K562 (cell line): ENCODE measurements at regions not wholly inside any gene's neighbourhood (a gene's known extent, or its start where the extent isn't known, plus 50 kb on each side); places are given as distances from the start of the nearest gene placed in this dataset.

Experiments
- ATAC-seq: fragments of 200-7000 bp; cut with Tn5 transposase; 3 replicates; pipeline ENCODE4 v1.9.1; 2020; ENCODE audit warnings: moderate library complexity
- BruUV-seq: library from RNA; stranded (reverse); fragments of 400-500 nt; replicated peaks from 2 replicates; lab custom pipeline; 2021; lab: Mats Ljungman, UMichigan
- CTCF ChIA-PET: fragments of 300-600 bp; formaldehyde crosslinking; extraction: SDS; loops from one replicate; lab custom pipeline; 2021; ENCODE audit warnings: low intra/inter-chr PET ratio; lab: Yijun Ruan, JAX
- POLR2A ChIA-PET: fragments of 300-600, 350-650 bp; sonication (Branson Sonifier 250); formaldehyde crosslinking; extraction: SDS; loops from one replicate; lab custom pipeline; 2021; ENCODE audit warnings: antibody characterized with exemption, inconsistent platforms; lab: Yijun Ruan, JAX
- DNase-seq, 4 experiments: peaks; one replicate each; pipeline versions ENCODE4 v3.0.0 to v3.0.0-alpha.2; 2011 to 2018; ENCODE audit warnings: low spot score in 3 of 4, mixed read lengths in 3 of 4; ENCODE audit errors: extremely low read depth in 1 of 4
- FAIRE-seq: peaks from 2 replicates; lab custom pipeline; 2011; peaks lifted over from hg19 to GRCh38; lab: Jason Lieb, UNC
- H2AFZ ChIP-seq: 2 replicates; pipeline ENCODE4 v1.6.0; 2011; ENCODE audit warnings: low read depth, low read length, control low read depth, inconsistent platforms
- H3K27ac ChIP-seq: fragments of 200-600 bp; 3 replicates; pipeline ENCODE4 v1.8.0; 2011; ENCODE audit warnings: low read depth, mild to moderate bottlenecking, control low read depth, inconsistent platforms, low read length, moderate library complexity, mixed read lengths; ENCODE audit errors: extremely low read depth
- H3K27me3 ChIP-seq, 2 experiments: fragments of 300-600 bp in 1 of 2; 2 replicates in 1 of 2; 3 replicates in 1 of 2; pipeline versions ENCODE4 v1.6.0 to v1.8.0; 2011; ENCODE audit warnings: inconsistent platforms in 2 of 2, low read length in 2 of 2, mild to moderate bottlenecking in 1 of 2, mixed read lengths in 1 of 2, moderate library complexity in 1 of 2; ENCODE audit not compliant: control insufficient read depth in 2 of 2, insufficient read depth in 2 of 2
- H3K36me3 ChIP-seq: fragments of 300-600 bp; 3 replicates; pipeline ENCODE4 v1.8.0; 2011; ENCODE audit warnings: mild to moderate bottlenecking, low read length, inconsistent platforms; ENCODE audit not compliant: control insufficient read depth, insufficient read depth
- H3K4me1 ChIP-seq, 2 experiments: fragments of 200-600 bp in 1 of 2; replicated peaks in 1 of 2; 2 replicates in 1 of 2; 3 replicates in 1 of 2; pipeline versions ENCODE4 v1.5.1 to v1.8.0; 2011; ENCODE audit warnings: inconsistent platforms in 2 of 2, low read length in 2 of 2, mild to moderate bottlenecking in 1 of 2, mixed read lengths in 1 of 2, moderate library complexity in 1 of 2; ENCODE audit not compliant: control insufficient read depth in 2 of 2, insufficient read depth in 2 of 2
- H3K4me2 ChIP-seq: 2 replicates; pipeline ENCODE4 v1.6.1; 2011; ENCODE audit warnings: low read length, control low read depth, inconsistent platforms, mixed read lengths; ENCODE audit not compliant: insufficient read depth
- H3K4me3 ChIP-seq: fragments of 200-600 bp; sonication (generic), shearing (Covaris generic); 2 replicates; pipeline ENCODE4 v1.5.1; 2016; ENCODE audit warnings: control low read depth, inconsistent platforms
- H3K79me2 ChIP-seq: fragments of 200-600 bp; 3 replicates; pipeline ENCODE4 v1.8.0; 2011; ENCODE audit warnings: low read length, inconsistent platforms; ENCODE audit not compliant: control insufficient read depth, insufficient read depth
- H3K9ac ChIP-seq, 2 experiments: 2 replicates each; pipeline versions ENCODE4 v1.6.0 to v1.6.1; 2011; ENCODE audit warnings: low read depth in 2 of 2, low read length in 2 of 2, control low read depth in 1 of 2, inconsistent platforms in 1 of 2, mild to moderate bottlenecking in 1 of 2, mixed read lengths in 1 of 2; ENCODE audit not compliant: insufficient read depth in 1 of 2
- H3K9me1 ChIP-seq: one replicate; pipeline ENCODE4 v1.6.0; 2011; ENCODE audit warnings: inconsistent platforms, mild to moderate bottlenecking, low read length, moderate library complexity; ENCODE audit not compliant: control insufficient read depth, insufficient read depth
- H3K9me3 ChIP-seq: replicated peaks from 2 replicates; pipeline ENCODE4 v1.5.1; 2011; ENCODE audit warnings: low read depth, low read length, inconsistent platforms; ENCODE audit not compliant: control insufficient read depth, insufficient read depth
- H4K20me1 ChIP-seq: replicated peaks from 2 replicates; pipeline ENCODE4 v1.6.1; 2011; ENCODE audit warnings: low read length, inconsistent platforms, mixed read lengths; ENCODE audit not compliant: control insufficient read depth, insufficient read depth
- CBX5 ChIP-seq: IDR thresholded peaks from 2 replicates; pipeline ENCODE4 v1.6.1; 2014; ENCODE audit warnings: low read depth, borderline replicate concordance
- FOXJ2 ChIP-seq: fragments of 200-800 bp; sonication (Bioruptor generic); IDR thresholded peaks from 2 replicates; pipeline ENCODE4 v1.6.1; 2016; ENCODE audit warnings: missing genetic modification characterization, missing compliant biosample characterization
- LEF1 ChIP-seq: fragments of 450-650 bp; IDR thresholded peaks from 2 replicates; pipeline ENCODE4 v1.6.1; 2016; ENCODE audit warnings: mild to moderate bottlenecking
- MEIS2 ChIP-seq: fragments of 450-650 bp; IDR thresholded peaks from 2 replicates; pipeline ENCODE4 v1.6.1; 2014; ENCODE audit warnings: mild to moderate bottlenecking; ENCODE audit not compliant: partially characterized antibody
- MXI1 ChIP-seq: IDR thresholded peaks from 2 replicates; pipeline ENCODE4 v1.6.1; 2011; ENCODE audit warnings: low read depth, mild to moderate bottlenecking, improper control_type of control experiment, low read length
- RBM15 ChIP-seq: fragments of 200-400 bp; formaldehyde crosslinking; IDR thresholded peaks from 2 replicates; pipeline ENCODE4 v1.6.1; 2018; ENCODE audit warnings: mild to moderate bottlenecking, low read length, moderate library complexity; ENCODE audit not compliant: insufficient read depth
- SIN3A ChIP-seq, 2 experiments: fragments of 150-350 bp in 1 of 2; IDR thresholded peaks; 2 replicates each; pipeline ENCODE4 v1.6.1; 2011 to 2016; ENCODE audit warnings: borderline replicate concordance in 2 of 2, low read depth in 2 of 2, low read length in 2 of 2, mild to moderate bottlenecking in 2 of 2, moderate library complexity in 2 of 2; ENCODE audit not compliant: control insufficient read depth in 1 of 2
- SRSF3 ChIP-seq: fragments of 200-400 bp; formaldehyde crosslinking; IDR thresholded peaks from 2 replicates; pipeline ENCODE4 v1.6.1; 2016; ENCODE audit warnings: mild to moderate bottlenecking, low read length, moderate library complexity; ENCODE audit not compliant: insufficient read depth
- WGBS: fragments of 100-300 bp; shearing (Covaris generic); methylation state at CpG from one replicate; pipeline ENCODE4 v1.1.6; 2016; ENCODE audit warnings: low coverage, mixed read lengths; ENCODE audit not compliant: insufficient coverage; ENCODE audit errors: missing lambda C conversion rate; 5-methylcytosine and 5-hydroxymethylcytosine counted together
- in situ Hi-C: fragments of 300-500 bp; cut with MboI; formaldehyde crosslinking; loops from 4 replicates; pipeline ENCODE4 v1.15.0; 2018; ENCODE audit warnings: inconsistent platforms, mixed read lengths
- intact Hi-C: fragments of 100-400 bp; cut with micrococcal nuclease; formaldehyde crosslinking; loops from 2 replicates; pipeline ENCODE4 v1.14.2; 2022
- TF ChIP-seq, protein P1 (sequence below): IDR thresholded peaks from 3 replicates; pipeline ENCODE4 v1.6.1; 2011; ENCODE audit warnings: borderline replicate concordance, mild to moderate bottlenecking; ENCODE audit not compliant: insufficient read length, insufficient read depth

DNA sequence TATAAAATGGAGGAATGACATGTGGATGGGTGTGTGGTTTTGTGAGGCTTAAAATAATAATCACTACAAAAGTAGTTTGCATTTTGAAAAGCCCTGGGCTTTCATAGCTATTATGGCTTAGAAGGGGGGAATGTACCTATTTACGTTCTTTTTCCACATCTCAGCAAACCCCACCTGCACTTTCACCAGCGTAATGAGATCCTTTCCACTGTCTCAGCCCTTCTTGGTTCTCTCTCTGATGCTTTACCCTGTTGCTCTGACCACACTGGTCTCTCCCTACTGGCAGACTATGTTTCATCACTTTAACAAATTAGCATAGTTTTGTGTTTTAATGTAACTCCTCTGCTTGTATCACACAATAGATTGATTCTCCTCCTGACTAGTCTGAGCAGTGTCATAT, 234.6 kb downstream of the DMRT2 start:
- DNase-seq, result no peak
- WGBS, result 0% methylated on average over 2 of the region's 2 CpGs
- CTCF ChIA-PET, result no interaction called here
- Histone ChIP-seq H2AFZ (no peak overlapping the region), H3K27me3 (no peaks in the 10 kb centered on the region), H3K36me3 (no peaks in the 10 kb centered on the region), H3K4me1 (no peaks in the 10 kb centered on the region), H3K27ac (no peak overlapping the region), H4K20me1 (no peaks in the 10 kb centered on the region), H3K9me1 (no peaks in the 10 kb centered on the region), H3K9ac (no peak overlapping the region), H3K4me3 (no peak overlapping the region), H3K79me2 (no peaks in the 10 kb centered on the region), H3K4me2 (no peak overlapping the region), H3K9me3 (no peaks in the 10 kb centered on the region)
- BruUV-seq, result no TSS peak
- intact Hi-C loops, result no loop called here
- TF ChIP-seq CBX5 (no peak), MXI1 (no peak), LEF1 (no peak), SIN3A (IDR thresholded peaks at IDR 0.05; ENCODE audit: borderline replicate concordance in 2 of 2, control insufficient read depth in 1 of 2, low read depth in 2 of 2, low read length in 2 of 2) (no peak), FOXJ2 (no peak), RBM15 (no peak), SRSF3 (no peak), MEIS2 (no peak)
- TF ChIP-seq, protein P1, sequence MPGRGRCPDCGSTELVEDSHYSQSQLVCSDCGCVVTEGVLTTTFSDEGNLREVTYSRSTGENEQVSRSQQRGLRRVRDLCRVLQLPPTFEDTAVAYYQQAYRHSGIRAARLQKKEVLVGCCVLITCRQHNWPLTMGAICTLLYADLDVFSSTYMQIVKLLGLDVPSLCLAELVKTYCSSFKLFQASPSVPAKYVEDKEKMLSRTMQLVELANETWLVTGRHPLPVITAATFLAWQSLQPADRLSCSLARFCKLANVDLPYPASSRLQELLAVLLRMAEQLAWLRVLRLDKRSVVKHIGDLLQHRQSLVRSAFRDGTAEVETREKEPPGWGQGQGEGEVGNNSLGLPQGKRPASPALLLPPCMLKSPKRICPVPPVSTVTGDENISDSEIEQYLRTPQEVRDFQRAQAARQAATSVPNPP, result no peak
- no peak for ATAC-seq
- no peak for FAIRE-seq
- in situ Hi-C loops, result no loop called here
- POLR2A ChIA-PET, result no interaction called here
